ENCODE measurements at regions not wholly inside any gene's neighbourhood (a gene's known extent, or its start where the extent isn't known, plus 50 kb on each side); places are given as distances from the start of the nearest gene placed in this dataset.

- H3K4me1 ChIP-seq (ENCODE audit: control insufficient read depth, insufficient read depth, low read length): peaks cover 6% of the 10 kb centered on the region
- H3K27me3 ChIP-seq (ENCODE audit: control insufficient read depth, insufficient read depth, low read length): no peaks in the 10 kb centered on the region
- no peaks in the 10 kb centered on the region for H3K9me3 ChIP-seq (ENCODE audit: control insufficient read depth, insufficient read depth, low read length)
- WGBS (ENCODE audit: insufficient coverage, insufficient read length): no CpG with 5 or more reads among the region's 5 CpGs
- DNase-seq (ENCODE audit: low read depth, low spot score): no peak
- H3K27ac ChIP-seq (ENCODE audit: low read length): no peak overlapping the region
- no peaks in the 10 kb centered on the region for H3K36me3 ChIP-seq (ENCODE audit: control insufficient read depth, insufficient read depth, low read length)
- no peak overlapping the region for H3K4me3 ChIP-seq (ENCODE audit: low read length)
These were observed 111.2 kb upstream of the CACHD1 start for GRCh38 chr1:64358692-64359091.

GRCh38 chr1:64361974-64362373, 108.0 kb upstream of the CACHD1 start:
- Histone ChIP-seq H3K4me3 (ENCODE audit: low read length) (no peak overlapping the region), H3K9me3 (ENCODE audit: control insufficient read depth, insufficient read depth, low read length) (no peaks in the 10 kb centered on the region), H3K27me3 (ENCODE audit: control insufficient read depth, insufficient read depth, low read length) (no peaks in the 10 kb centered on the region), H3K27ac (ENCODE audit: low read length) (no peak overlapping the region), H3K36me3 (ENCODE audit: control insufficient read depth, insufficient read depth, low read length) (no peaks in the 10 kb centered on the region), H3K4me1 (ENCODE audit: control insufficient read depth, insufficient read depth, low read length) (peaks cover 4% of the 10 kb centered on the region)
- no CpG with 5 or more reads among the region's 3 CpGs for WGBS (ENCODE audit: insufficient coverage, insufficient read length)
- no peak for DNase-seq (ENCODE audit: low read depth, low spot score)

GRCh38 chr1:64363111-64363510, 106.8 kb upstream of the CACHD1 start:
- no peaks in the 10 kb centered on the region for H3K9me3 ChIP-seq (ENCODE audit: control insufficient read depth, insufficient read depth, low read length)
- H3K4me3 ChIP-seq (ENCODE audit: low read length): no peak overlapping the region
- DNase-seq (ENCODE audit: low read depth, low spot score): no peak
- WGBS (ENCODE audit: insufficient coverage, insufficient read length): no CpG with 5 or more reads among the region's 4 CpGs
- H3K36me3 ChIP-seq (ENCODE audit: control insufficient read depth, insufficient read depth, low read length): no peaks in the 10 kb centered on the region
- no peak overlapping the region for H3K27ac ChIP-seq (ENCODE audit: low read length)
- H3K27me3 ChIP-seq (ENCODE audit: control insufficient read depth, insufficient read depth, low read length): no peaks in the 10 kb centered on the region
- peaks cover 1% of the 10 kb centered on the region; the same call in 1 of the 2 replicates for H3K4me1 ChIP-seq (ENCODE audit: control insufficient read depth, insufficient read depth, low read length)

- Histone ChIP-seq H3K9me3 (ENCODE audit: control insufficient read depth, insufficient read depth, low read length) (no peaks in the 10 kb centered on the region), H3K4me3 (ENCODE audit: low read length) (no peak overlapping the region), H3K27ac (ENCODE audit: low read length) (no peak overlapping the region), H3K4me1 (ENCODE audit: control insufficient read depth, insufficient read depth, low read length) (peaks cover 1% of the 10 kb centered on the region; the same call in 1 of the 2 replicates), H3K27me3 (ENCODE audit: control insufficient read depth, insufficient read depth, low read length) (no peaks in the 10 kb centered on the region; the same call in 1 of the 2 replicates), H3K36me3 (ENCODE audit: control insufficient read depth, insufficient read depth, low read length) (no peaks in the 10 kb centered on the region)
- no peak for DNase-seq (ENCODE audit: low read depth, low spot score)
These were observed 106.3 kb upstream of the CACHD1 start for GRCh38 chr1:64363616-64364015.

- Histone ChIP-seq H3K9me3 (ENCODE audit: control insufficient read depth, insufficient read depth, low read length) (no peaks in the 10 kb centered on the region), H3K27ac (ENCODE audit: low read length) (no peak overlapping the region), H3K4me1 (ENCODE audit: control insufficient read depth, insufficient read depth, low read length) (no peaks in the 10 kb centered on the region), H3K4me3 (ENCODE audit: low read length) (no peak overlapping the region), H3K36me3 (ENCODE audit: control insufficient read depth, insufficient read depth, low read length) (no peaks in the 10 kb centered on the region), H3K27me3 (ENCODE audit: control insufficient read depth, insufficient read depth, low read length) (no peaks in the 10 kb centered on the region; the same call in 1 of the 2 replicates)
- no CpG with 5 or more reads among the region's 2 CpGs for WGBS (ENCODE audit: insufficient coverage, insufficient read length)
- no peak for DNase-seq (ENCODE audit: low read depth, low spot score)
These were observed 103.1 kb upstream of the CACHD1 start for GRCh38 chr1:64366821-64367220.

- H3K36me3 ChIP-seq (ENCODE audit: control insufficient read depth, insufficient read depth, low read length): no peaks in the 10 kb centered on the region
- H3K9me3 ChIP-seq (ENCODE audit: control insufficient read depth, insufficient read depth, low read length): no peaks in the 10 kb centered on the region
- WGBS (ENCODE audit: insufficient coverage, insufficient read length): no CpG with 5 or more reads among the region's 1 CpG
- H3K27ac ChIP-seq (ENCODE audit: low read length): no peak overlapping the region
- H3K4me3 ChIP-seq (ENCODE audit: low read length): no peak overlapping the region
- H3K4me1 ChIP-seq (ENCODE audit: control insufficient read depth, insufficient read depth, low read length): no peaks in the 10 kb centered on the region
- no peak for DNase-seq (ENCODE audit: low read depth, low spot score)
- H3K27me3 ChIP-seq (ENCODE audit: control insufficient read depth, insufficient read depth, low read length): no peaks in the 10 kb centered on the region; the same call in 1 of the 2 replicates
These were observed 101.6 kb upstream of the CACHD1 start for GRCh38 chr1:64368344-64368743.

- no CpG with 5 or more reads among the region's 7 CpGs for WGBS (ENCODE audit: insufficient coverage, insufficient read length)
- H3K4me3 ChIP-seq (ENCODE audit: low read length): no peak overlapping the region
- DNase-seq (ENCODE audit: low read depth, low spot score): peak; percentile 37
- H3K27ac ChIP-seq (ENCODE audit: low read length): no peak overlapping the region
- H3K9me3 ChIP-seq (ENCODE audit: control insufficient read depth, insufficient read depth, low read length): no peaks in the 10 kb centered on the region
- no peaks in the 10 kb centered on the region for H3K4me1 ChIP-seq (ENCODE audit: control insufficient read depth, insufficient read depth, low read length)
- no peaks in the 10 kb centered on the region for H3K27me3 ChIP-seq (ENCODE audit: control insufficient read depth, insufficient read depth, low read length)
- H3K36me3 ChIP-seq (ENCODE audit: control insufficient read depth, insufficient read depth, low read length): no peaks in the 10 kb centered on the region
These were observed 91.1 kb upstream of the CACHD1 start for GRCh38 chr1:64378826-64379225.

GRCh38 chr1:64387389-64388285, 82.3 kb upstream of the CACHD1 start:
- Histone ChIP-seq H3K36me3 (ENCODE audit: control insufficient read depth, insufficient read depth, low read length) (no peaks in the 10 kb centered on the region), H3K4me3 (ENCODE audit: low read length) (no peak overlapping the region), H3K9me3 (ENCODE audit: control insufficient read depth, insufficient read depth, low read length) (no peaks in the 10 kb centered on the region), H3K4me1 (ENCODE audit: control insufficient read depth, insufficient read depth, low read length) (no peaks in the 10 kb centered on the region), H3K27ac (ENCODE audit: low read length) (no peak overlapping the region), H3K27me3 (ENCODE audit: control insufficient read depth, insufficient read depth, low read length) (no peaks in the 10 kb centered on the region)
- WGBS (ENCODE audit: insufficient coverage, insufficient read length): no CpG with 5 or more reads among the region's 2 CpGs
- DNase-seq (ENCODE audit: low read depth, low spot score): no peak

GRCh38 chr1:64388336-64388735, 81.6 kb upstream of the CACHD1 start:
- H3K27me3 ChIP-seq (ENCODE audit: control insufficient read depth, insufficient read depth, low read length): no peaks in the 10 kb centered on the region
- WGBS (ENCODE audit: insufficient coverage, insufficient read length): no CpG with 5 or more reads among the region's 1 CpG
- DNase-seq (ENCODE audit: low read depth, low spot score): no peak

GRCh38 chr1:64392109-64392508, 77.8 kb upstream of the CACHD1 start:
- DNase-seq (ENCODE audit: low read depth, low spot score): no peak
- Histone ChIP-seq H3K27ac (ENCODE audit: low read length) (no peak overlapping the region), H3K4me1 (ENCODE audit: control insufficient read depth, insufficient read depth, low read length) (no peaks in the 10 kb centered on the region; the same call in 1 of the 2 replicates), H3K27me3 (ENCODE audit: control insufficient read depth, insufficient read depth, low read length) (no peaks in the 10 kb centered on the region), H3K4me3 (ENCODE audit: low read length) (no peak overlapping the region), H3K36me3 (ENCODE audit: control insufficient read depth, insufficient read depth, low read length) (no peaks in the 10 kb centered on the region), H3K9me3 (ENCODE audit: control insufficient read depth, insufficient read depth, low read length) (no peaks in the 10 kb centered on the region)
- WGBS (ENCODE audit: insufficient coverage, insufficient read length): no CpG with 5 or more reads among the region's 2 CpGs

More at GRCh38 chr1:64388336-64388735, 81.6 kb upstream of the CACHD1 start:
- no peaks in the 10 kb centered on the region for H3K9me3 ChIP-seq (ENCODE audit: control insufficient read depth, insufficient read depth, low read length)
- H3K27ac ChIP-seq (ENCODE audit: low read length): no peak overlapping the region
- no peak overlapping the region for H3K4me3 ChIP-seq (ENCODE audit: low read length)
- no peaks in the 10 kb centered on the region for H3K4me1 ChIP-seq (ENCODE audit: control insufficient read depth, insufficient read depth, low read length)
- H3K36me3 ChIP-seq (ENCODE audit: control insufficient read depth, insufficient read depth, low read length): no peaks in the 10 kb centered on the region

- WGBS (ENCODE audit: insufficient coverage, insufficient read length): no CpG with 5 or more reads among the region's 2 CpGs
- Histone ChIP-seq H3K36me3 (ENCODE audit: control insufficient read depth, insufficient read depth, low read length) (no peaks in the 10 kb centered on the region), H3K4me1 (ENCODE audit: control insufficient read depth, insufficient read depth, low read length) (no peaks in the 10 kb centered on the region; the same call in 1 of the 2 replicates), H3K27me3 (ENCODE audit: control insufficient read depth, insufficient read depth, low read length) (no peaks in the 10 kb centered on the region), H3K9me3 (ENCODE audit: control insufficient read depth, insufficient read depth, low read length) (no peaks in the 10 kb centered on the region), H3K27ac (ENCODE audit: low read length) (no peak overlapping the region), H3K4me3 (ENCODE audit: low read length) (no peak overlapping the region)
- no peak for DNase-seq (ENCODE audit: low read depth, low spot score)
These were observed 76.1 kb upstream of the CACHD1 start for GRCh38 chr1:64393790-64394189.

Measured in iPS DF 6.9 (cell line).